IPS DF 4.7 (cell line): ENCODE measurements at regions not wholly inside any gene's neighbourhood (a gene's known extent, or its start where the extent isn't known, plus 50 kb on each side); places are given as distances from the start of the nearest gene placed in this dataset.

Source experiments
- DNase-seq: peaks from one replicate; pipeline ENCODE4 v3.0.0-alpha.2; 2013; ENCODE audit warnings: low spot score; ENCODE audit errors: extremely low read depth

DNA sequence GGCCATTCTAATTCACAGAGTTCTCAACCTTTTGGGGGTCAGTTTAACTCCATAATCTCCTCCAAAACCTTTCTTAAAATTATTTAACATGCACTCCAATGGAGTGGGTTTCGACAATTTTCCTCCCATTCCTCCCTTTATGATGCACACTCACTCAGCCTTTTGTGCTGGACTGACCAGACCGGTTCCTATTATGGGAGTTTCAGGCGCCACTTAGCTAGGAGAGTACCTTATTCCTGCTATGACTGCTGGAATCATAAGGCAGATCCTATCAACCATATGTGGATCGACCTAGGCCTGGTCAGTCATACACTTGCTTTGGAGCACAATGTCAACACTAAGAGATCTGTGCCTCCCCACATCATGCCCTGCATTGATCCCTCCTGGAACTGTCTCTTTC is 63.9 kb upstream of the MOCS1 start:
- no peak for DNase-seq

DNA sequence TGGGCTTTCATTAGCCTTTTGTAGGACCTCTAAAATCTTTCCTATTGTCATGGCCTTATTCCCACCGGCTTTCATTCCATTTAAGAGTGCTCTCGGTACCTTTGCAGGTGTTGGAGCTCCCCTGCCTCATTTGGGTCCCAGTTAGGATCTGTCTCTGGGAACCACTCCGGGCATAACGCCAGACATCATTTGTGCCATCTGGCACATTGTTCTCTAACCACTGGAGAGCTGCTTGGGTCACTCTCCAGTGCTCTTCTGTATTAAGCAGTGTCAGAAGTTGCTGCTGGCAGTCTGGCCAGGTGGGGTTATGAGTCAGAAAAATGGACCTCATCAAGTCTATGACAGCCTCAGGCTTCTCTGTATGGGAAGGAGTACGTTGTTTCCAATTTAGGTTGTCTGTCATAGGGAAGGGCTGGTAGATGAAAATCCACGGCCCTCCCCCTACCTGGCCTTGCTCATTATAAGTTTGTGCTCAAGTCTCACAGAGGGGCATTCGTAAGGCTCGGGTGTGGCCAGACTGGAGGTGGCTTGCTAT is 62.9 kb upstream of the MOCS1 start:
- DNase-seq, result no peak

DNA sequence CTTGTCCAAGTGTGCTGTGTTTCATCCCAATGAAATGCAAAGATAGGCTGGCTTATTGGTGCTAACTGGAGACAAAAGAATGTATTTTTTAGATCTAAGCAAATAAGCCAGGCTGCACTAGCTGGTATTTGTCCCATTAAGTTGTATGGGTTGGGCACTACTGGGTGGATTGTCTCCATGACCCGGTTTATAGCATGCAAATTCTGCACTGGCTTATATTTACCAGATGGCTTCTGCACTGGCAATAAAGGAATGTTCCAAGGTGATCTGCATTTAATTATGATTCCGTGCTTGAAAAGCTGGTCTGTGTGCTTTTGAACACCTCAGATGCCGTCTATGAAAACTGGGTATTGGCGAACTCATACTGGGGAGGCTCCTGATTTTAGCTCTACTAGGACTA is 61.4 kb upstream of the MOCS1 start:
- DNase-seq, result no peak

DNA sequence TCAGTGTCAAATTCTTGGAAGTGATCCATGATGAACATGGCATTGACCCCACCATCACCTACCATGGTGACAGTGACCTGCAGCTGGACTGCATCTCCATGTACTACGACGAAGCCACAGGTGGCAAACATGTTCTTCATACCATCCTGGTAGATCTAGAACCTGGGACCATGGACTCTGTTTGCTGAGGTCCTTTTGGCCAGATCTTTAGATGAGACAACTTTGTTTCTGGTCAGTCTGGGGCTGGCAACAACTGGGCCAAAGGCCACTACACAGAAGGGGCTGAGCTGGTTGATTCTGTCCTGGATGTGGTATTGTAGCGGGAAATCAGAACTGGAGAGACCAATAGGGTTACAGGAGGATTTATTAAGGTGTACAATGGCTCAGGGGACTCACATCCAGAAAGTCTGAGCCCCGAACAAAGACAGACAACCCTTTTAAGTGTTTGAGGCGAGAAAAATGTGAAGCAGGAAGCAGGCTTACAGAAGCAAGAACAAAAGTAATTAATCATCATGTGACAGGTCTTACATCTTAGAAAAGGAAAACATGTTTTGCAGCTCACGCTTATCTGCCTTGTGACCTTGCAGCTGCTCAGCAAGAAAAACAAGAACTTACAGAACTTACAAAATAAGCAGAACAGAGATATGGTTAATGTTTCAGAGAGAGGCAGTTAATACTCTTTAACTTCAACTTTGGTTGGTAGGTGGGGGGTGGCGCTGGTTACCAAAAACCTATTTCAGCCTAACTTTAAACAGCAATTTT is 58.8 kb upstream of the MOCS1 start:
- no peak for DNase-seq
